ENCODE measurements at regions not wholly inside any gene's neighbourhood (a gene's known extent, or its start where the extent isn't known, plus 50 kb on each side); places are given as distances from the start of the nearest gene placed in this dataset.

GRCh38 chr4:30028826-30029225 is 691.3 kb upstream of the PCDH7 start:
- no peak for DNase-seq (ENCODE audit: low read depth, low spot score)
- no peaks in the 10 kb centered on the region for H4K20me1 ChIP-seq (replicated peaks; ENCODE audit: control insufficient read depth, extremely low read depth, insufficient read depth, low read length)
- no peaks in the 10 kb centered on the region for H3K9me1 ChIP-seq (replicated peaks; ENCODE audit: control insufficient read depth, extremely low read depth, insufficient read depth, low read length)
- H3K79me2 ChIP-seq (ENCODE audit: control insufficient read depth, insufficient read depth, low read length): no peaks in the 10 kb centered on the region
- CTCF ChIA-PET: no interaction called here
- H3K27me3 ChIP-seq (ENCODE audit: control insufficient read depth in 2 of 2, insufficient read depth in 2 of 2, low read length in 2 of 2): no peaks in the 10 kb centered on the region
- dilution Hi-C loops (cut with MboI; ENCODE audit: extremely low pct_ligation_motif_present, low sequenced_read_pairs) (no loop called here), intact Hi-C loops (cut with micrococcal nuclease) (no loop called here)
- H3K9me3 ChIP-seq (replicated peaks; ENCODE audit: control insufficient read depth, insufficient read depth, low read length): no peaks in the 10 kb centered on the region
- POLR2A ChIA-PET: no interaction called here
- no peaks in the 10 kb centered on the region for H3K36me3 ChIP-seq (ENCODE audit: control insufficient read depth in 2 of 2, extremely low read depth in 1 of 2, insufficient read depth in 2 of 2, low read length in 2 of 2)
- BruUV-seq (replicated peaks): no TSS peak
- no peak overlapping the region for H3K4me2 ChIP-seq (ENCODE audit: insufficient read depth, low read length)
- FAIRE-seq: no peak
- H3K4me1 ChIP-seq (ENCODE audit: control insufficient read depth, extremely low read depth, insufficient read depth, low read length): no peaks in the 10 kb centered on the region
- H2AFZ ChIP-seq (ENCODE audit: low read depth, low read length): no peak overlapping the region
- TF ChIP-seq POLR2AphosphoS5 (IDR thresholded peaks at IDR 0.05; ENCODE audit: insufficient read depth, low read depth, low read length) (no peak), JUN (IDR thresholded peaks at IDR 0.05; ENCODE audit: borderline replicate concordance, insufficient read depth, insufficient read length, low read depth) (no peak)
- no peak overlapping the region for H3K27ac ChIP-seq (ENCODE audit: insufficient read depth, low read depth, low read length)
- H3K4me3 ChIP-seq (replicated peaks in 1 of 3; ENCODE audit: insufficient read depth in 1 of 3, low read depth in 1 of 3, low read length in 3 of 3): no peak overlapping the region
- no peak overlapping the region for H3K9ac ChIP-seq (replicated peaks; ENCODE audit: extremely low read depth, insufficient read depth, low read length)

GRCh38 chr4:30056016-30056766 is 664.0 kb upstream of the PCDH7 start:
- no TSS peak for BruUV-seq (replicated peaks)
- H3K36me3 ChIP-seq (ENCODE audit: control insufficient read depth in 2 of 2, extremely low read depth in 1 of 2, insufficient read depth in 2 of 2, low read length in 2 of 2): no peaks in the 10 kb centered on the region
- ChIA-PET POLR2A (no interaction called here), CTCF (no interaction called here)
- H3K4me2 ChIP-seq (ENCODE audit: insufficient read depth, low read length): no peak overlapping the region
- dilution Hi-C loops (cut with MboI; ENCODE audit: extremely low pct_ligation_motif_present, low sequenced_read_pairs): no loop called here
- peak; percentile 33 for FAIRE-seq
- TF ChIP-seq JUN (IDR thresholded peaks at IDR 0.05; ENCODE audit: borderline replicate concordance, insufficient read depth, insufficient read length, low read depth) (no peak), EZH2 (IDR thresholded peaks at IDR 0.05; ENCODE audit: borderline replicate concordance, low read depth, low read length, severe bottlenecking) (no peak), FOS (IDR thresholded peaks at IDR 0.05; ENCODE audit: borderline replicate concordance, insufficient read depth, low read length) (no peak), MYC (IDR thresholded peaks at IDR 0.05; ENCODE audit: low read depth, low read length) (no peak), POLR2A (IDR thresholded peaks at IDR 0.05; ENCODE audit: low read depth, low read length) (no peak), GATA2 (IDR thresholded peaks at IDR 0.05; ENCODE audit: insufficient read depth, insufficient read length, low read depth, low read length) (no peak), POLR2AphosphoS5 (IDR thresholded peaks at IDR 0.05; ENCODE audit: insufficient read depth, low read depth, low read length) (no peak), MAX (IDR thresholded peaks at IDR 0.05; ENCODE audit: insufficient read depth, insufficient read length) (no peak), CTCF (IDR thresholded peaks at IDR 0.05; ENCODE audit: extremely low read depth in 1 of 2, insufficient read depth in 1 of 2, low read depth in 1 of 2, low read length in 2 of 2) (no peak)
- H3K27ac ChIP-seq (ENCODE audit: insufficient read depth, low read depth, low read length): no peak overlapping the region
- no peak overlapping the region for H3K4me3 ChIP-seq (replicated peaks in 1 of 3; ENCODE audit: insufficient read depth in 1 of 3, low read depth in 1 of 3, low read length in 3 of 3)
- no peaks in the 10 kb centered on the region for H3K79me2 ChIP-seq (ENCODE audit: control insufficient read depth, insufficient read depth, low read length)
- no peak overlapping the region for H2AFZ ChIP-seq (ENCODE audit: low read depth, low read length)
- no peak for DNase-seq (ENCODE audit: low read depth, low spot score)
- no peaks in the 10 kb centered on the region for H4K20me1 ChIP-seq (replicated peaks; ENCODE audit: control insufficient read depth, extremely low read depth, insufficient read depth, low read length)
- no peaks in the 10 kb centered on the region for H3K9me1 ChIP-seq (replicated peaks; ENCODE audit: control insufficient read depth, extremely low read depth, insufficient read depth, low read length)
- H3K4me1 ChIP-seq (ENCODE audit: control insufficient read depth, extremely low read depth, insufficient read depth, low read length): no peaks in the 10 kb centered on the region
- no peak overlapping the region for H3K9ac ChIP-seq (replicated peaks; ENCODE audit: extremely low read depth, insufficient read depth, low read length)
- H3K27me3 ChIP-seq (ENCODE audit: control insufficient read depth in 2 of 2, insufficient read depth in 2 of 2, low read length in 2 of 2): no peaks in the 10 kb centered on the region
- intact Hi-C loops (cut with micrococcal nuclease): no loop called here
- H3K9me3 ChIP-seq (replicated peaks; ENCODE audit: control insufficient read depth, insufficient read depth, low read length): no peaks in the 10 kb centered on the region

Measured in endothelial cell of umbilical vein (primary cell).